WERI-Rb-1 (cell line): ENCODE measurements at regions not wholly inside any gene's neighbourhood (a gene's known extent, or its start where the extent isn't known, plus 50 kb on each side); places are given as distances from the start of the nearest gene placed in this dataset.

Experiments used
- DNase-seq: peaks from one replicate; pipeline ENCODE4 v3.0.0-alpha.2; 2020
- H3K27ac ChIP-seq: fragments of 250-450 bp; sonication (Bioruptor Pico); 2 replicates; pipeline ENCODE4 v1.5.1; 2020; ENCODE audit warnings: mild to moderate bottlenecking, moderate library complexity
- H3K27me3 ChIP-seq: fragments of 250-450 bp; sonication (Bioruptor Pico); 2 replicates; pipeline ENCODE4 v1.5.1; 2021; ENCODE audit warnings: mild to moderate bottlenecking, low read depth, moderate library complexity; ENCODE audit not compliant: insufficient read depth, severe bottlenecking
- H3K36me3 ChIP-seq: fragments of 250-450 bp; sonication (Bioruptor Pico); 2 replicates; pipeline ENCODE4 v1.5.1; 2020; ENCODE audit warnings: mild to moderate bottlenecking, moderate library complexity
- H3K4me3 ChIP-seq: 2 replicates; pipeline ENCODE4 v1.5.1; 2011; ENCODE audit warnings: low read depth, mild to moderate bottlenecking, control low read depth, low read length
- H3K9me3 ChIP-seq: fragments of 250-450 bp; sonication (Bioruptor Pico); 2 replicates; pipeline ENCODE4 v1.5.1; 2021; ENCODE audit warnings: mild to moderate bottlenecking, moderate library complexity; ENCODE audit not compliant: severe bottlenecking
- TF ChIP-seq, protein P1 (sequence below): IDR thresholded peaks from 2 replicates; pipeline ENCODE4 v1.5.1; 2011; ENCODE audit warnings: low read depth, mild to moderate bottlenecking, control low read depth, inconsistent platforms, low read length

DNA sequence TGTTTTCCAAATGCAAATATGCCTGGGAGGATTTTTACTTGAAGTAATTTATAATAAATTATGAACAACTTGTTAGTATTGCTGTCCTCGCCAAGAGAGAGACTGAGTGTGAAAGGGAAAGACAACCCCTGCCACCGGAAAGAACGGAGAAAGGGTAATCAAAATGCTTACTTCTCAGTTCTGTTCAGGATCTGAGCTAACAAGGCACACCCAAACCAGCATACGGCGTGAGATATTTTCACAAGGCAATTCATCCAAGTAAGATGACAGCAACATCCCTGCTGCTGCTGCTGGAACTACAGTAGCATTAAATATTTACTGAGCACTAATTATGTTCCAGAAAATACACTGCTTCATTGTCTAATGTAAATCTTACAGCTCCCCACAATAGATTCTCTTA lies 96.1 kb downstream of the KBTBD8 start:
- Histone ChIP-seq H3K4me3 (no peak overlapping the region), H3K27me3 (no peaks in the 10 kb centered on the region), H3K9me3 (no peaks in the 10 kb centered on the region), H3K36me3 (no peaks in the 10 kb centered on the region), H3K27ac (no peak overlapping the region)
- no peak for DNase-seq
- TF ChIP-seq, protein P1, sequence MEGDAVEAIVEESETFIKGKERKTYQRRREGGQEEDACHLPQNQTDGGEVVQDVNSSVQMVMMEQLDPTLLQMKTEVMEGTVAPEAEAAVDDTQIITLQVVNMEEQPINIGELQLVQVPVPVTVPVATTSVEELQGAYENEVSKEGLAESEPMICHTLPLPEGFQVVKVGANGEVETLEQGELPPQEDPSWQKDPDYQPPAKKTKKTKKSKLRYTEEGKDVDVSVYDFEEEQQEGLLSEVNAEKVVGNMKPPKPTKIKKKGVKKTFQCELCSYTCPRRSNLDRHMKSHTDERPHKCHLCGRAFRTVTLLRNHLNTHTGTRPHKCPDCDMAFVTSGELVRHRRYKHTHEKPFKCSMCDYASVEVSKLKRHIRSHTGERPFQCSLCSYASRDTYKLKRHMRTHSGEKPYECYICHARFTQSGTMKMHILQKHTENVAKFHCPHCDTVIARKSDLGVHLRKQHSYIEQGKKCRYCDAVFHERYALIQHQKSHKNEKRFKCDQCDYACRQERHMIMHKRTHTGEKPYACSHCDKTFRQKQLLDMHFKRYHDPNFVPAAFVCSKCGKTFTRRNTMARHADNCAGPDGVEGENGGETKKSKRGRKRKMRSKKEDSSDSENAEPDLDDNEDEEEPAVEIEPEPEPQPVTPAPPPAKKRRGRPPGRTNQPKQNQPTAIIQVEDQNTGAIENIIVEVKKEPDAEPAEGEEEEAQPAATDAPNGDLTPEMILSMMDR: no peak

DNA sequence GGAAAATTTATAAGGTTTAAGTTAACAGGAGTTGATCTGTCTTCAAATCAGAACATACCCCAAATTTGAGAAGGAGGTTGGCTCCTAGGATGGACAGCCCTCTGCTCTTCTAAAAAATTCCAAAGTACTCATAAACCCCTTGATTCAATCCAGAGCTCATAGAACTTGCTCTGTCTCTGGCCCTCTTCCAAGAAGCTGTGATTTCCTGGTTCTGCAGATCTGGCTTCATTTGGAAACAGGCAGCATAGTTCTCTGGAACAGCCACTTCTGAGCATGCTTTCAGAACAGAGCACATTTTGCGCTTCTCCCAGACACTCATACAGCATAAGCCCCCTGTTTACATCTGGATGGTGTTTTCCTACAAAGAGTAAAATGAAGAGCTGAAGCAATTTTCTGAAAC lies 96.7 kb downstream of the KBTBD8 start:
- Histone ChIP-seq H3K9me3 (no peaks in the 10 kb centered on the region), H3K4me3 (no peak overlapping the region), H3K36me3 (no peaks in the 10 kb centered on the region), H3K27ac (no peak overlapping the region), H3K27me3 (no peaks in the 10 kb centered on the region)
- DNase-seq: no peak
- TF ChIP-seq, protein P1: no peak

DNA sequence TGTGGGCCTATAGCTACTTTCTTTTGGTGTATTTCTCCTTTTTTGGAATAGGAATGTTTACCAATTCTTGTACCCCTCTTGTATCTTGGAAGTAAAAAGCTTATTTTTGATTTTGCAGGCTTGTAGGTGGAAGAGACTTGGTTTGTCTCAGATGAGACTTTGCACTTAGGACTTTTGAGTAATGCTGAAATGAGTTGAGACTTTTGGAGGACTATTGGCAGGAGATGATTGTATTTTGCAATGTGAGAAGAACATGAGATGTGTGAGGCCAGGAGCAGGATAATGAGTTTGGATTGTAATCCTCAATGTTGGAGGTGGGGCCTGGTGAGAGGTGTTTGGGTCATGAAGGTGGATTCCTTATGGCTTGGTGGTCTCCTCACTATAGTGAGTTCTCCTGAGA lies 106.3 kb downstream of the KBTBD8 start:
- no peak for DNase-seq
- no peaks in the 10 kb centered on the region for H3K36me3 ChIP-seq
- TF ChIP-seq, protein P1: no peak

GRCh38 chr3:67106874-67107273 lies 108.8 kb downstream of the KBTBD8 start:
- Histone ChIP-seq H3K27me3 (no peaks in the 10 kb centered on the region), H3K4me3 (no peak overlapping the region), H3K36me3 (no peaks in the 10 kb centered on the region), H3K27ac (no peak overlapping the region), H3K9me3 (no peaks in the 10 kb centered on the region)
- TF ChIP-seq, protein P1: no peak
- DNase-seq: no peak

More for the DNA sequence above, 106.3 kb downstream of the KBTBD8 start:
- no peak overlapping the region for H3K27ac ChIP-seq
- H3K4me3 ChIP-seq: no peak overlapping the region
- H3K27me3 ChIP-seq: no peaks in the 10 kb centered on the region
- H3K9me3 ChIP-seq: no peaks in the 10 kb centered on the region

- no peak for DNase-seq
- no peaks in the 10 kb centered on the region for H3K36me3 ChIP-seq
- H3K9me3 ChIP-seq: no peaks in the 10 kb centered on the region
- no peaks in the 10 kb centered on the region for H3K27me3 ChIP-seq
- TF ChIP-seq, protein P1: peak; percentile 25; the same call in 1 of the 2 replicates
- no peak overlapping the region for H3K27ac ChIP-seq
- no peak overlapping the region for H3K4me3 ChIP-seq
Measured at GRCh38 chr3:67109651-67110204, 111.6 kb downstream of the KBTBD8 start.

DNA sequence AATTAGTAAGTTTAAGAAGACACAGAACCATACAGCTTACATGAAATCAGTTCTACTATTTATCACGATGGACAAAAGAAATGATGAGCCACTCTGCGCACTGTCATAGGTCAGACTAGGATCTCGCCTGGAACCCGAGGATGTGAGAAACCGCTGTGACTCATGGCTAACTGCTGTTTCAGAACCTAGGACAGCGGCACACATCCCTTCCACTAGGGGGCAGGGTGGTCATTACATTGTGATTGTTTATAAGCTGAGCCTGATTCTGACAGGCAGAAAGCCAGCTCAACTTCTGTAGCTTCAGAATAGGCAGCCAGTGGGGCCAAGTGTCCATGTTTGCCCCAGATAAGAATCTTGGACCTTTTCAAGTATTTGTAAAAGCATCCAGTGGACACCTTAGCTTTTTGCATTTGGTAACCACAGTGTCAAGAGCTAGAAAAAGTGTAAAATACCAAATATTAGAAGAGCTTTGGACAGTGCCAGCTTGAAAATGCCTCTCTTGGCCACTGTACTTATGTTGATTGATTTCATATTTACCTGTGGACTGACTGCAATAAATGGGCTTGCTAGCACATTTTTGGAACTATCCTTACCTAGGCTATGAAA lies 115.8 kb downstream of the KBTBD8 start:
- no peak overlapping the region for H3K27ac ChIP-seq
- TF ChIP-seq, protein P1: peak; percentile 87
- no peaks in the 10 kb centered on the region for H3K36me3 ChIP-seq
- peak; percentile 85 for DNase-seq
- H3K27me3 ChIP-seq: no peaks in the 10 kb centered on the region
- H3K4me3 ChIP-seq: no peak overlapping the region
- no peaks in the 10 kb centered on the region for H3K9me3 ChIP-seq
